ENCODE measurements at regions not wholly inside any gene's neighbourhood (a gene's known extent, or its start where the extent isn't known, plus 50 kb on each side); places are given as distances from the start of the nearest gene placed in this dataset.

DNA sequence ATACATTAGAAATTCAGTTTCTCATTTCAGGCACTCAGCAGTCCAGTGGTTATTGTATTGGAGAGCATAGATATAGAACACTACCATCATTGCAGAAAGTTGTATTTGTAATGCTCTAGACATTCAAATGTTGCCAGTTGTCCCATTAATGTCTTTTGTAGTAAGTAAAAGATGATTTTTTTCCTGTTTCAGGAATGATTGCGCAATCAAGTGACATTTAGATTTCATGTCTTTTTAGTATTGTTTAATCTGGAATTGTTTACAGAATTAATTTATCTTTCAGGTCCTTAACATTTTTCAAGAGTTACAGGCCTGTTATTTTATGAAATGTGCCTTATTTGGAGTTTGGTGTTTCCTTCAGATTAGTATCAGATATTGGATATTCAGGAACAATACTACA lies 134.7 kb downstream of the MSTN start:
- H3K27ac Mint-ChIP-seq = no peak overlapping the region
- no peaks in the 10 kb centered on the region for H3K79me2 ChIP-seq (ENCODE audit: insufficient read depth, low read length)
- WGBS (ENCODE audit: insufficient coverage) = no CpG with 5 or more reads among the region's 1 CpG

More for the DNA sequence above, 134.7 kb downstream of the MSTN start:
- H3K4me1 ChIP-seq (ENCODE audit: control insufficient read depth in 1 of 2, insufficient read depth in 2 of 2, low read length in 2 of 2) = no peaks in the 10 kb centered on the region
- H2AFZ ChIP-seq (ENCODE audit: insufficient read depth, low read depth, low read length, poor library complexity, severe bottlenecking) = no peak overlapping the region
- Mint-ChIP-seq H3K27me3 (ENCODE audit: low read depth in 3 of 3) (peaks cover 0 to 1% (median 0%) of the 10 kb centered on the region in 3 donors), H3K4me1 (no peaks in the 10 kb centered on the region), H3K4me3 (no peak overlapping the region), H3K36me3 (no peaks in the 10 kb centered on the region), H3K9me3 (peaks cover 0 to 10% (median 4%) of the 10 kb centered on the region in 7 donors)
- H3K36me3 ChIP-seq (replicated peaks in 1 of 2; ENCODE audit: control insufficient read depth in 1 of 2, insufficient read depth in 2 of 2, low read length in 2 of 2) = no peaks in the 10 kb centered on the region
- H3K9me3 ChIP-seq (replicated peaks in 1 of 2; ENCODE audit: control insufficient read depth in 1 of 2, insufficient read depth in 1 of 2, low read length in 2 of 2) = no peaks in the 10 kb centered on the region
- intact Hi-C loops (cut with micrococcal nuclease) = no loop called here
- H3K4me3 ChIP-seq (replicated peaks in 1 of 3; ENCODE audit: low read depth in 2 of 3, low read length in 3 of 3) = no peak overlapping the region
- TF ChIP-seq, protein P1, sequence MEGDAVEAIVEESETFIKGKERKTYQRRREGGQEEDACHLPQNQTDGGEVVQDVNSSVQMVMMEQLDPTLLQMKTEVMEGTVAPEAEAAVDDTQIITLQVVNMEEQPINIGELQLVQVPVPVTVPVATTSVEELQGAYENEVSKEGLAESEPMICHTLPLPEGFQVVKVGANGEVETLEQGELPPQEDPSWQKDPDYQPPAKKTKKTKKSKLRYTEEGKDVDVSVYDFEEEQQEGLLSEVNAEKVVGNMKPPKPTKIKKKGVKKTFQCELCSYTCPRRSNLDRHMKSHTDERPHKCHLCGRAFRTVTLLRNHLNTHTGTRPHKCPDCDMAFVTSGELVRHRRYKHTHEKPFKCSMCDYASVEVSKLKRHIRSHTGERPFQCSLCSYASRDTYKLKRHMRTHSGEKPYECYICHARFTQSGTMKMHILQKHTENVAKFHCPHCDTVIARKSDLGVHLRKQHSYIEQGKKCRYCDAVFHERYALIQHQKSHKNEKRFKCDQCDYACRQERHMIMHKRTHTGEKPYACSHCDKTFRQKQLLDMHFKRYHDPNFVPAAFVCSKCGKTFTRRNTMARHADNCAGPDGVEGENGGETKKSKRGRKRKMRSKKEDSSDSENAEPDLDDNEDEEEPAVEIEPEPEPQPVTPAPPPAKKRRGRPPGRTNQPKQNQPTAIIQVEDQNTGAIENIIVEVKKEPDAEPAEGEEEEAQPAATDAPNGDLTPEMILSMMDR (IDR thresholded peaks at IDR 0.05) = no peak
- no peaks in the 10 kb centered on the region for H3K27me3 ChIP-seq (ENCODE audit: control insufficient read depth in 2 of 2, insufficient read depth in 2 of 2, low read length in 2 of 2)
- H3K9ac ChIP-seq (ENCODE audit: insufficient read depth, low read length, poor library complexity, severe bottlenecking) = no peak overlapping the region
- H3K4me2 ChIP-seq (replicated peaks; ENCODE audit: extremely low read depth, low read length, poor library complexity, severe bottlenecking) = no peak overlapping the region
- H4K20me1 ChIP-seq (ENCODE audit: insufficient read depth, low read length) = no peaks in the 10 kb centered on the region
- peak in 1 of 3 donors; percentile 1 for DNase-seq
- H3K27ac ChIP-seq (ENCODE audit: low read depth in 1 of 2, low read length in 2 of 2) = no peak overlapping the region

Measured in CD14-positive monocyte (primary cell).